ENCODE measurements at regions not wholly inside any gene's neighbourhood (a gene's known extent, or its start where the extent isn't known, plus 50 kb on each side); places are given as distances from the start of the nearest gene placed in this dataset.

GRCh38 chr2:145854039-145854755 lies 1334.3 kb upstream of the ZEB2 start:
- Histone ChIP-seq H3K27ac (ENCODE audit: insufficient read depth in 1 of 2, low read depth in 1 of 2, low read length in 2 of 2, poor library complexity in 1 of 2, severe bottlenecking in 2 of 2) (no peak overlapping the region), H3K4me1 (ENCODE audit: control extremely low read depth in 1 of 4, control insufficient read depth in 4 of 4, insufficient read depth in 4 of 4, low read length in 3 of 4) (no peaks in the 10 kb centered on the region), H3K36me3 (ENCODE audit: control insufficient read depth in 4 of 4, insufficient read depth in 4 of 4, low read length in 3 of 4) (no peaks in the 10 kb centered on the region), H3K4me3 (ENCODE audit: control insufficient read depth in 1 of 7, extremely low read depth in 1 of 7, insufficient read depth in 4 of 7, low read depth in 2 of 7, low read length in 6 of 7) (no peak overlapping the region), H3K27me3 (replicated peaks in 2 of 5; ENCODE audit: control insufficient read depth in 4 of 5, insufficient read depth in 5 of 5, low read length in 4 of 5) (no peaks in the 10 kb centered on the region), H3K9me3 (ENCODE audit: control extremely low read depth in 1 of 5, control insufficient read depth in 4 of 5, insufficient read depth in 2 of 5, low read depth in 1 of 5, low read length in 4 of 5) (no peaks in the 10 kb centered on the region)
- POLR2A ChIA-PET, result no interaction called here
- CTCF ChIA-PET, result no interaction called here
- 100% methylated on average over 2 of the region's 4 CpGs for WGBS (ENCODE audit: insufficient coverage)
- no peak for DNase-seq

- no peaks in the 10 kb centered on the region for H3K27me3 ChIP-seq (replicated peaks in 2 of 5; ENCODE audit: control insufficient read depth in 4 of 5, insufficient read depth in 5 of 5, low read length in 4 of 5)
- H3K4me1 ChIP-seq (ENCODE audit: control extremely low read depth in 1 of 4, control insufficient read depth in 4 of 4, insufficient read depth in 4 of 4, low read length in 3 of 4), result no peaks in the 10 kb centered on the region
- WGBS (ENCODE audit: insufficient coverage), result 100% methylated on average over 2 of the region's 2 CpGs
- DNase-seq, result no peak
- no peaks in the 10 kb centered on the region for H3K36me3 ChIP-seq (ENCODE audit: control insufficient read depth in 4 of 4, insufficient read depth in 4 of 4, low read length in 3 of 4)
- no peak overlapping the region for H3K4me3 ChIP-seq (ENCODE audit: control insufficient read depth in 1 of 7, extremely low read depth in 1 of 7, insufficient read depth in 4 of 7, low read depth in 2 of 7, low read length in 6 of 7)
- H3K27ac ChIP-seq (ENCODE audit: insufficient read depth in 1 of 2, low read depth in 1 of 2, low read length in 2 of 2, poor library complexity in 1 of 2, severe bottlenecking in 2 of 2), result no peak overlapping the region
- CTCF ChIA-PET, result no interaction called here
- POLR2A ChIA-PET, result no interaction called here
- H3K9me3 ChIP-seq (ENCODE audit: control extremely low read depth in 1 of 5, control insufficient read depth in 4 of 5, insufficient read depth in 2 of 5, low read depth in 1 of 5, low read length in 4 of 5), result no peaks in the 10 kb centered on the region
Measured at GRCh38 chr2:145851730-145852129, 1331.8 kb upstream of the ZEB2 start.

- Histone ChIP-seq H3K27ac (ENCODE audit: insufficient read depth in 1 of 2, low read depth in 1 of 2, low read length in 2 of 2, poor library complexity in 1 of 2, severe bottlenecking in 2 of 2) (no peak overlapping the region), H3K36me3 (ENCODE audit: control insufficient read depth in 4 of 4, insufficient read depth in 4 of 4, low read length in 3 of 4) (no peaks in the 10 kb centered on the region), H3K27me3 (replicated peaks in 2 of 5; ENCODE audit: control insufficient read depth in 4 of 5, insufficient read depth in 5 of 5, low read length in 4 of 5) (no peaks in the 10 kb centered on the region), H3K4me3 (ENCODE audit: control insufficient read depth in 1 of 7, extremely low read depth in 1 of 7, insufficient read depth in 4 of 7, low read depth in 2 of 7, low read length in 6 of 7) (no peak overlapping the region), H3K9me3 (ENCODE audit: control extremely low read depth in 1 of 5, control insufficient read depth in 4 of 5, insufficient read depth in 2 of 5, low read depth in 1 of 5, low read length in 4 of 5) (no peaks in the 10 kb centered on the region), H3K4me1 (ENCODE audit: control extremely low read depth in 1 of 4, control insufficient read depth in 4 of 4, insufficient read depth in 4 of 4, low read length in 3 of 4) (no peaks in the 10 kb centered on the region)
- WGBS (ENCODE audit: insufficient coverage), result 100% methylated on average over 3 of the region's 4 CpGs
- ChIA-PET CTCF (no interaction called here), POLR2A (no interaction called here)
- DNase-seq, result no peak
Measured at GRCh38 chr2:145849466-145849865, 1329.5 kb upstream of the ZEB2 start.

- ChIA-PET CTCF (no interaction called here), POLR2A (no interaction called here)
- WGBS (ENCODE audit: insufficient coverage), result no CpG with 5 or more reads among the region's 4 CpGs
- Histone ChIP-seq H3K27ac (ENCODE audit: insufficient read depth in 1 of 2, low read depth in 1 of 2, low read length in 2 of 2, poor library complexity in 1 of 2, severe bottlenecking in 2 of 2) (no peak overlapping the region), H3K27me3 (replicated peaks in 2 of 5; ENCODE audit: control insufficient read depth in 4 of 5, insufficient read depth in 5 of 5, low read length in 4 of 5) (no peaks in the 10 kb centered on the region), H3K9me3 (ENCODE audit: control extremely low read depth in 1 of 5, control insufficient read depth in 4 of 5, insufficient read depth in 2 of 5, low read depth in 1 of 5, low read length in 4 of 5) (no peaks in the 10 kb centered on the region), H3K4me1 (ENCODE audit: control extremely low read depth in 1 of 4, control insufficient read depth in 4 of 4, insufficient read depth in 4 of 4, low read length in 3 of 4) (no peaks in the 10 kb centered on the region), H3K36me3 (ENCODE audit: control insufficient read depth in 4 of 4, insufficient read depth in 4 of 4, low read length in 3 of 4) (no peaks in the 10 kb centered on the region), H3K4me3 (ENCODE audit: control insufficient read depth in 1 of 7, extremely low read depth in 1 of 7, insufficient read depth in 4 of 7, low read depth in 2 of 7, low read length in 6 of 7) (no peak overlapping the region)
- DNase-seq, result no peak
Measured at GRCh38 chr2:145846982-145847381, 1327.1 kb upstream of the ZEB2 start.

- Histone ChIP-seq H3K36me3 (ENCODE audit: control insufficient read depth in 4 of 4, insufficient read depth in 4 of 4, low read length in 3 of 4) (no peaks in the 10 kb centered on the region), H3K27me3 (replicated peaks in 2 of 5; ENCODE audit: control insufficient read depth in 4 of 5, insufficient read depth in 5 of 5, low read length in 4 of 5) (no peaks in the 10 kb centered on the region), H3K9me3 (ENCODE audit: control extremely low read depth in 1 of 5, control insufficient read depth in 4 of 5, insufficient read depth in 2 of 5, low read depth in 1 of 5, low read length in 4 of 5) (no peaks in the 10 kb centered on the region), H3K4me1 (ENCODE audit: control extremely low read depth in 1 of 4, control insufficient read depth in 4 of 4, insufficient read depth in 4 of 4, low read length in 3 of 4) (no peaks in the 10 kb centered on the region), H3K4me3 (ENCODE audit: control insufficient read depth in 1 of 7, extremely low read depth in 1 of 7, insufficient read depth in 4 of 7, low read depth in 2 of 7, low read length in 6 of 7) (no peak overlapping the region), H3K27ac (ENCODE audit: insufficient read depth in 1 of 2, low read depth in 1 of 2, low read length in 2 of 2, poor library complexity in 1 of 2, severe bottlenecking in 2 of 2) (no peak overlapping the region)
- 100% methylated on average over 1 of the region's 3 CpGs for WGBS (ENCODE audit: insufficient coverage)
- ChIA-PET CTCF (no interaction called here), POLR2A (no interaction called here)
- no peak for DNase-seq
Measured at GRCh38 chr2:145845923-145846322, 1326.0 kb upstream of the ZEB2 start.

- ChIA-PET CTCF (no interaction called here), POLR2A (no interaction called here)
- Histone ChIP-seq H3K27ac (ENCODE audit: insufficient read depth in 1 of 2, low read depth in 1 of 2, low read length in 2 of 2, poor library complexity in 1 of 2, severe bottlenecking in 2 of 2) (no peak overlapping the region), H3K9me3 (ENCODE audit: control extremely low read depth in 1 of 5, control insufficient read depth in 4 of 5, insufficient read depth in 2 of 5, low read depth in 1 of 5, low read length in 4 of 5) (no peaks in the 10 kb centered on the region), H3K36me3 (ENCODE audit: control insufficient read depth in 4 of 4, insufficient read depth in 4 of 4, low read length in 3 of 4) (no peaks in the 10 kb centered on the region), H3K4me3 (ENCODE audit: control insufficient read depth in 1 of 7, extremely low read depth in 1 of 7, insufficient read depth in 4 of 7, low read depth in 2 of 7, low read length in 6 of 7) (no peak overlapping the region), H3K4me1 (ENCODE audit: control extremely low read depth in 1 of 4, control insufficient read depth in 4 of 4, insufficient read depth in 4 of 4, low read length in 3 of 4) (no peaks in the 10 kb centered on the region), H3K27me3 (replicated peaks in 2 of 5; ENCODE audit: control insufficient read depth in 4 of 5, insufficient read depth in 5 of 5, low read length in 4 of 5) (no peaks in the 10 kb centered on the region)
- DNase-seq, result no peak
- WGBS (ENCODE audit: insufficient coverage), result 100% methylated on average over 1 of the region's 2 CpGs
Measured at GRCh38 chr2:145845207-145845894, 1325.4 kb upstream of the ZEB2 start.

- H3K36me3 ChIP-seq (ENCODE audit: control insufficient read depth in 4 of 4, insufficient read depth in 4 of 4, low read length in 3 of 4), result no peaks in the 10 kb centered on the region
- no peak overlapping the region for H3K4me3 ChIP-seq (ENCODE audit: control insufficient read depth in 1 of 7, extremely low read depth in 1 of 7, insufficient read depth in 4 of 7, low read depth in 2 of 7, low read length in 6 of 7)
- no peaks in the 10 kb centered on the region for H3K27me3 ChIP-seq (replicated peaks in 2 of 5; ENCODE audit: control insufficient read depth in 4 of 5, insufficient read depth in 5 of 5, low read length in 4 of 5)
- H3K9me3 ChIP-seq (ENCODE audit: control extremely low read depth in 1 of 5, control insufficient read depth in 4 of 5, insufficient read depth in 2 of 5, low read depth in 1 of 5, low read length in 4 of 5), result no peaks in the 10 kb centered on the region
- 100% methylated on average over 1 of the region's 3 CpGs for WGBS (ENCODE audit: insufficient coverage)
- DNase-seq, result no peak
- H3K27ac ChIP-seq (ENCODE audit: insufficient read depth in 1 of 2, low read depth in 1 of 2, low read length in 2 of 2, poor library complexity in 1 of 2, severe bottlenecking in 2 of 2), result no peak overlapping the region
- POLR2A ChIA-PET, result no interaction called here
- CTCF ChIA-PET, result no interaction called here
- no peaks in the 10 kb centered on the region for H3K4me1 ChIP-seq (ENCODE audit: control extremely low read depth in 1 of 4, control insufficient read depth in 4 of 4, insufficient read depth in 4 of 4, low read length in 3 of 4)
Measured at GRCh38 chr2:145841973-145842372, 1322.1 kb upstream of the ZEB2 start.

All from common myeloid progenitor, CD34-positive (primary cell).